GM12874 (cell line): ENCODE measurements at regions not wholly inside any gene's neighbourhood (a gene's known extent, or its start where the extent isn't known, plus 50 kb on each side); places are given as distances from the start of the nearest gene placed in this dataset.

Source experiments
- CTCF ChIP-seq: IDR thresholded peaks from 2 replicates; pipeline ENCODE4 v1.5.1; 2011; ENCODE audit warnings: low read depth, mild to moderate bottlenecking, control low read depth, low read length, moderate library complexity; ENCODE audit not compliant: insufficient read depth

GRCh38 chr4:116872941-116873340 lies 212.4 kb downstream of the TRAM1L1 start:
- TF ChIP-seq CTCF, result no peak

GRCh38 chr4:116872308-116872707 lies 213.1 kb downstream of the TRAM1L1 start:
- TF ChIP-seq CTCF, result no peak

GRCh38 chr4:116870686-116871085 lies 214.7 kb downstream of the TRAM1L1 start:
- TF ChIP-seq CTCF, result no peak

- no peak for TF ChIP-seq CTCF
These were observed 219.3 kb downstream of the TRAM1L1 start for GRCh38 chr4:116866106-116866505.

- TF ChIP-seq CTCF, result no peak
These were observed 222.8 kb downstream of the TRAM1L1 start for GRCh38 chr4:116862592-116862991.

- TF ChIP-seq CTCF, result no peak
These were observed 224.5 kb downstream of the TRAM1L1 start for GRCh38 chr4:116860891-116861290.

- TF ChIP-seq CTCF, result no peak
These were observed 235.8 kb downstream of the TRAM1L1 start for GRCh38 chr4:116849620-116850019.

- no peak for TF ChIP-seq CTCF
These were observed 237.8 kb downstream of the TRAM1L1 start for GRCh38 chr4:116847616-116848015.
